NCI-H146 (cell line): ENCODE measurements at regions not wholly inside any gene's neighbourhood (a gene's known extent, or its start where the extent isn't known, plus 50 kb on each side); places are given as distances from the start of the nearest gene placed in this dataset.

ENCODE experiments used
- DNase-seq: peaks from one replicate; lab custom pipeline; 2025; lab: John Stamatoyannopoulos, UW

GRCh38 chr9:118521261-118521660 lies 817.1 kb downstream of the TLR4 start:
- no peak for DNase-seq

GRCh38 chr9:118522093-118523028 lies 818.2 kb downstream of the TLR4 start:
- DNase-seq: peak; percentile 22

- DNase-seq: no peak
Observed at GRCh38 chr9:118527261-118527660, 823.1 kb downstream of the TLR4 start.

- no peak for DNase-seq
Observed at GRCh38 chr9:118529210-118529609, 825.0 kb downstream of the TLR4 start.

GRCh38 chr9:118529624-118530214 lies 825.5 kb downstream of the TLR4 start:
- DNase-seq: no peak

GRCh38 chr9:118532592-118532991 lies 828.4 kb downstream of the TLR4 start:
- DNase-seq: no peak

- DNase-seq: no peak
Observed at GRCh38 chr9:118533101-118533500, 828.9 kb downstream of the TLR4 start.

GRCh38 chr9:118533850-118534249 lies 829.6 kb downstream of the TLR4 start:
- no peak for DNase-seq

GRCh38 chr9:118536153-118536552 lies 832.0 kb downstream of the TLR4 start:
- no peak for DNase-seq

- no peak for DNase-seq
Observed at GRCh38 chr9:118538959-118539358, 830.3 kb downstream of the BRINP1 start.

- DNase-seq: no peak
Observed at GRCh38 chr9:118553465-118553864, 815.8 kb downstream of the BRINP1 start.

GRCh38 chr9:118554987-118555386 lies 814.2 kb downstream of the BRINP1 start:
- DNase-seq: no peak

- no peak for DNase-seq
Observed at GRCh38 chr9:118558026-118558425, 811.2 kb downstream of the BRINP1 start.

- DNase-seq: no peak
Observed at GRCh38 chr9:118558891-118559290, 810.3 kb downstream of the BRINP1 start.

- no peak for DNase-seq
Observed at GRCh38 chr9:118561051-118561450, 808.2 kb downstream of the BRINP1 start.

GRCh38 chr9:118563677-118564076 lies 805.6 kb downstream of the BRINP1 start:
- no peak for DNase-seq

GRCh38 chr9:118567861-118568260 lies 801.4 kb downstream of the BRINP1 start:
- DNase-seq: no peak

- no peak for DNase-seq
Observed at GRCh38 chr9:118568704-118569103, 800.5 kb downstream of the BRINP1 start.

GRCh38 chr9:118569148-118569547 lies 800.1 kb downstream of the BRINP1 start:
- no peak for DNase-seq

- DNase-seq: no peak
Observed at GRCh38 chr9:118570066-118570465, 799.2 kb downstream of the BRINP1 start.

- no peak for DNase-seq
Observed at GRCh38 chr9:118575341-118576070, 793.7 kb downstream of the BRINP1 start.

- DNase-seq: no peak
Observed at GRCh38 chr9:118577121-118577520, 792.1 kb downstream of the BRINP1 start.

GRCh38 chr9:118578467-118578866 lies 790.8 kb downstream of the BRINP1 start:
- DNase-seq: no peak
